KOPT-K1 (cell line): ENCODE measurements at regions not wholly inside any gene's neighbourhood (a gene's known extent, or its start where the extent isn't known, plus 50 kb on each side); places are given as distances from the start of the nearest gene placed in this dataset.

ENCODE experiments used
- H3K27ac ChIP-seq: fragments of 200-600 bp; sonication (generic); 2 replicates; pipeline ENCODE4 v1.5.1; 2016; ENCODE audit warnings: antibody characterized with exemption, mild to moderate bottlenecking, low read depth, low read length; ENCODE audit not compliant: poor library complexity, severe bottlenecking
- H3K36me3 ChIP-seq: fragments of 200-600 bp; sonication (generic); 2 replicates; pipeline ENCODE4 v1.5.1; 2017; ENCODE audit warnings: antibody characterized with exemption, mild to moderate bottlenecking, low read length, moderate library complexity; ENCODE audit not compliant: insufficient read depth
- H3K9me3 ChIP-seq: fragments of 200-600 bp; sonication (generic); 2 replicates; pipeline ENCODE4 v1.5.1; 2017; ENCODE audit warnings: antibody characterized with exemption, low read length, mild to moderate bottlenecking; ENCODE audit not compliant: insufficient read depth, poor library complexity, severe bottlenecking

- no peaks in the 10 kb centered on the region for H3K9me3 ChIP-seq
- no peak overlapping the region for H3K27ac ChIP-seq
- H3K36me3 ChIP-seq, result no peaks in the 10 kb centered on the region
Observed at GRCh38 chr4:38241541-38241940, 281.3 kb downstream of the PTTG2 start.

GRCh38 chr4:38242101-38242500 is 281.9 kb downstream of the PTTG2 start:
- Histone ChIP-seq H3K9me3 (no peaks in the 10 kb centered on the region), H3K36me3 (no peaks in the 10 kb centered on the region), H3K27ac (no peak overlapping the region)

- Histone ChIP-seq H3K9me3 (no peaks in the 10 kb centered on the region), H3K27ac (no peak overlapping the region), H3K36me3 (no peaks in the 10 kb centered on the region)
Observed at GRCh38 chr4:38242822-38243387, 282.7 kb downstream of the PTTG2 start.

- H3K27ac ChIP-seq, result no peak overlapping the region
Observed at GRCh38 chr4:38243388-38244053, 283.3 kb downstream of the PTTG2 start.

GRCh38 chr4:38254825-38255224 is 294.6 kb downstream of the PTTG2 start:
- H3K36me3 ChIP-seq, result no peaks in the 10 kb centered on the region
- H3K27ac ChIP-seq, result no peak overlapping the region
- H3K9me3 ChIP-seq, result peaks cover 21% of the 10 kb centered on the region

More at GRCh38 chr4:38243388-38244053, 283.3 kb downstream of the PTTG2 start:
- Histone ChIP-seq H3K36me3 (no peaks in the 10 kb centered on the region), H3K9me3 (no peaks in the 10 kb centered on the region)

GRCh38 chr4:38255572-38255971 is 295.4 kb downstream of the PTTG2 start:
- no peaks in the 10 kb centered on the region for H3K36me3 ChIP-seq
- H3K27ac ChIP-seq, result no peak overlapping the region
- H3K9me3 ChIP-seq, result peaks cover 18% of the 10 kb centered on the region

- Histone ChIP-seq H3K9me3 (no peaks in the 10 kb centered on the region), H3K36me3 (no peaks in the 10 kb centered on the region), H3K27ac (no peak overlapping the region)
Observed at GRCh38 chr4:38266616-38267015, 306.4 kb downstream of the PTTG2 start.

- Histone ChIP-seq H3K27ac (no peak overlapping the region), H3K36me3 (no peaks in the 10 kb centered on the region), H3K9me3 (no peaks in the 10 kb centered on the region)
Observed at GRCh38 chr4:38268108-38268820, 308.1 kb downstream of the PTTG2 start.

GRCh38 chr4:38268837-38269236 is 308.6 kb downstream of the PTTG2 start:
- Histone ChIP-seq H3K36me3 (no peaks in the 10 kb centered on the region), H3K27ac (no peak overlapping the region), H3K9me3 (no peaks in the 10 kb centered on the region)

GRCh38 chr4:38273407-38273806 is 313.2 kb downstream of the PTTG2 start:
- H3K36me3 ChIP-seq, result no peaks in the 10 kb centered on the region
- no peaks in the 10 kb centered on the region for H3K9me3 ChIP-seq
- H3K27ac ChIP-seq, result no peak overlapping the region

GRCh38 chr4:38275331-38276100 is 315.3 kb downstream of the PTTG2 start:
- no peak overlapping the region for H3K27ac ChIP-seq
- no peaks in the 10 kb centered on the region for H3K36me3 ChIP-seq
- no peaks in the 10 kb centered on the region for H3K9me3 ChIP-seq

- no peaks in the 10 kb centered on the region for H3K36me3 ChIP-seq
- no peaks in the 10 kb centered on the region for H3K9me3 ChIP-seq
- H3K27ac ChIP-seq, result no peak overlapping the region
Observed at GRCh38 chr4:38278255-38278654, 318.1 kb downstream of the PTTG2 start.

- Histone ChIP-seq H3K36me3 (no peaks in the 10 kb centered on the region), H3K27ac (no peak overlapping the region), H3K9me3 (no peaks in the 10 kb centered on the region)
Observed at GRCh38 chr4:38279077-38279476, 318.9 kb downstream of the PTTG2 start.

- no peak overlapping the region for H3K27ac ChIP-seq
- no peaks in the 10 kb centered on the region for H3K9me3 ChIP-seq
- no peaks in the 10 kb centered on the region for H3K36me3 ChIP-seq
Observed at GRCh38 chr4:38279650-38280322, 319.6 kb downstream of the PTTG2 start.

- H3K36me3 ChIP-seq, result no peaks in the 10 kb centered on the region
- no peaks in the 10 kb centered on the region for H3K9me3 ChIP-seq
- H3K27ac ChIP-seq, result no peak overlapping the region
Observed at GRCh38 chr4:38280323-38280706, 320.1 kb downstream of the PTTG2 start.
